ENCODE measurements at regions not wholly inside any gene's neighbourhood (a gene's known extent, or its start where the extent isn't known, plus 50 kb on each side); places are given as distances from the start of the nearest gene placed in this dataset.

- no peak for TF ChIP-seq MXI1 (conservative IDR thresholded peaks at IDR 0.05; ENCODE audit: poor library complexity, severe bottlenecking)
- Histone ChIP-seq H3K4me3 (ENCODE audit: low read length) (no peak overlapping the region), H3F3A (ENCODE audit: insufficient read depth, low read length, poor library complexity, severe bottlenecking) (no peaks in the 10 kb centered on the region), H3K4me2 (ENCODE audit: low read length) (no peak overlapping the region), H3K9me3 (ENCODE audit: low read length) (no peaks in the 10 kb centered on the region), H3K79me2 (replicated peaks; ENCODE audit: insufficient read depth, low read length) (no peaks in the 10 kb centered on the region), H4K20me1 (ENCODE audit: insufficient read depth) (no peaks in the 10 kb centered on the region), H3K9ac (ENCODE audit: low read length) (no peak overlapping the region), H3K27ac (ENCODE audit: low read length) (no peak overlapping the region), H3K9me2 (ENCODE audit: insufficient read depth, low read length) (no peaks in the 10 kb centered on the region), H2AFZ (ENCODE audit: low read depth, low read length) (no peak overlapping the region), H3K36me3 (ENCODE audit: insufficient read depth, low read length) (no peaks in the 10 kb centered on the region), H3K27me3 (ENCODE audit: insufficient read depth, low read depth, low read length) (no peaks in the 10 kb centered on the region)
Measured at GRCh38 chr6:16966791-16967469, 134.9 kb upstream of the STMND1 start.

GRCh38 chr6:16965689-16966088 lies 136.2 kb upstream of the STMND1 start:
- H3K79me2 ChIP-seq (replicated peaks; ENCODE audit: insufficient read depth, low read length): no peaks in the 10 kb centered on the region
- H3K27me3 ChIP-seq (ENCODE audit: insufficient read depth, low read depth, low read length): no peaks in the 10 kb centered on the region
- no peaks in the 10 kb centered on the region for H3K36me3 ChIP-seq (ENCODE audit: insufficient read depth, low read length)
- H3K9me2 ChIP-seq (ENCODE audit: insufficient read depth, low read length): no peaks in the 10 kb centered on the region
- no peaks in the 10 kb centered on the region for H3F3A ChIP-seq (ENCODE audit: insufficient read depth, low read length, poor library complexity, severe bottlenecking)
- no peak overlapping the region for H3K9ac ChIP-seq (ENCODE audit: low read length)
- H4K20me1 ChIP-seq (ENCODE audit: insufficient read depth): no peaks in the 10 kb centered on the region
- no peak overlapping the region for H3K4me2 ChIP-seq (ENCODE audit: low read length)
- H3K9me3 ChIP-seq (ENCODE audit: low read length): no peaks in the 10 kb centered on the region
- no peak overlapping the region for H3K27ac ChIP-seq (ENCODE audit: low read length)
- H2AFZ ChIP-seq (ENCODE audit: low read depth, low read length): no peak overlapping the region
- TF ChIP-seq SMC3 (conservative IDR thresholded peaks at IDR 0.05; ENCODE audit: poor library complexity) (no peak), TAF1 (IDR thresholded peaks at IDR 0.05; ENCODE audit: low read depth) (no peak), POLR2AphosphoS5 (IDR thresholded peaks at IDR 0.05) (no peak), EP300 (conservative IDR thresholded peaks at IDR 0.05; ENCODE audit: poor library complexity, severe bottlenecking) (no peak), REST (IDR thresholded peaks at IDR 0.05; ENCODE audit: borderline replicate concordance) (no peak), RAD21 (conservative IDR thresholded peaks at IDR 0.05) (no peak), EZH2 (IDR thresholded peaks at IDR 0.05; ENCODE audit: borderline replicate concordance, insufficient read depth, low read length, poor library complexity, severe bottlenecking) (no peak), CTCF (IDR thresholded peaks at IDR 0.05; ENCODE audit: poor library complexity, severe bottlenecking) (no peak), MXI1 (conservative IDR thresholded peaks at IDR 0.05; ENCODE audit: poor library complexity, severe bottlenecking) (no peak)
- no peak overlapping the region for H3K4me3 ChIP-seq (ENCODE audit: low read length)
